HepG2 (cell line): ENCODE measurements at regions not wholly inside any gene's neighbourhood (a gene's known extent, or its start where the extent isn't known, plus 50 kb on each side); places are given as distances from the start of the nearest gene placed in this dataset.

Experiments
- ATAC-seq: fragments of 200-7000 bp; cut with Tn5 transposase; 3 replicates; pipeline ENCODE4 v1.9.1; 2020; ENCODE audit warnings: mild to moderate bottlenecking, moderate library complexity
- BruUV-seq: library from RNA; stranded (reverse); fragments of 400-500 nt; replicated peaks from 2 replicates; lab custom pipeline; 2021; lab: Mats Ljungman, UMichigan
- CTCF ChIA-PET: fragments of 300-600 bp; formaldehyde crosslinking; extraction: SDS; loops from one replicate; lab custom pipeline; 2021; ENCODE audit warnings: low total read pairs, inconsistent platforms, low intra/inter-chr PET ratio; lab: Yijun Ruan, JAX
- POLR2A ChIA-PET: fragments of 350-600 bp; sonication (Branson Sonifier 250); formaldehyde crosslinking; loops from one replicate; lab custom pipeline; 2020; ENCODE audit warnings: antibody characterized with exemption, inconsistent platforms; lab: Yijun Ruan, JAX
- DNase-seq: peaks from one replicate; pipeline ENCODE4 v3.0.0-alpha.2; 2015; ENCODE audit warnings: low spot score
- FAIRE-seq: peaks from 3 replicates; lab custom pipeline; 2011; peaks lifted over from hg19 to GRCh38; lab: Jason Lieb, UNC
- H2AFZ ChIP-seq: one replicate; pipeline ENCODE4 v1.6.1; 2011; ENCODE audit warnings: low read length, inconsistent platforms
- H3K27ac ChIP-seq: fragments of 300-600 bp; 3 replicates; pipeline ENCODE4 v1.8.0; 2011; ENCODE audit warnings: mixed run types, mild to moderate bottlenecking, mixed read lengths, low read length, inconsistent platforms; ENCODE audit not compliant: insufficient read depth; ENCODE audit errors: extremely low read length
- H3K27me3 ChIP-seq, 2 experiments: fragments of 200-600 bp in 1 of 2; 2 replicates in 1 of 2; 3 replicates in 1 of 2; pipeline versions ENCODE4 v1.6.0 to v1.8.0; 2011; ENCODE audit warnings: low read length in 2 of 2, mild to moderate bottlenecking in 2 of 2, moderate library complexity in 2 of 2, inconsistent platforms in 1 of 2; ENCODE audit not compliant: insufficient read depth in 2 of 2, control insufficient read depth in 1 of 2
- H3K36me3 ChIP-seq, 2 experiments: fragments of 200-600 bp in 1 of 2; replicated peaks in 1 of 2; 2 replicates in 1 of 2; 3 replicates in 1 of 2; pipeline versions ENCODE4 v1.5.1 to v1.8.0; 2011; ENCODE audit warnings: low read length in 2 of 2, inconsistent platforms in 1 of 2; ENCODE audit not compliant: insufficient read depth in 2 of 2, control insufficient read depth in 1 of 2
- H3K4me1 ChIP-seq: 2 replicates; pipeline ENCODE4 v1.5.1; 2012; ENCODE audit warnings: low read length, inconsistent platforms; ENCODE audit not compliant: insufficient read depth
- H3K4me2 ChIP-seq: 2 replicates; pipeline ENCODE4 v1.6.0; 2011; ENCODE audit warnings: low read depth, low read length, inconsistent platforms
- H3K4me3 ChIP-seq, 3 experiments: fragments of 200-600 bp in 1 of 3; sonication (generic), shearing (Covaris generic) in 1 of 3; replicated peaks in 1 of 3; 2 replicates each; pipeline ENCODE4 v1.5.1; 2011 to 2016; ENCODE audit warnings: low read length in 3 of 3, inconsistent platforms in 2 of 3, low read depth in 2 of 3, mild to moderate bottlenecking in 2 of 3, control low read depth in 1 of 3, mixed read lengths in 1 of 3; ENCODE audit not compliant: insufficient read depth in 1 of 3
- H3K79me2 ChIP-seq: one replicate; pipeline ENCODE4 v1.6.1; 2011; ENCODE audit warnings: low read length, inconsistent platforms; ENCODE audit not compliant: insufficient read depth
- H3K9ac ChIP-seq: 2 replicates; pipeline ENCODE4 v1.6.0; 2011; ENCODE audit warnings: mild to moderate bottlenecking, low read depth, low read length, inconsistent platforms; ENCODE audit not compliant: insufficient read depth
- H3K9me3 ChIP-seq: 2 replicates; pipeline ENCODE4 v1.5.1; 2012; ENCODE audit warnings: mild to moderate bottlenecking, low read length
- H4K20me1 ChIP-seq: 2 replicates; pipeline ENCODE4 v1.6.0; 2011; ENCODE audit warnings: inconsistent platforms, mild to moderate bottlenecking, low read length, moderate library complexity; ENCODE audit not compliant: insufficient read depth
- DMAP1 ChIP-seq: IDR thresholded peaks from 2 replicates; pipeline ENCODE4 v1.6.1; 2016
- EZH2 ChIP-seq: conservative IDR thresholded peaks from 2 replicates; pipeline ENCODE4 v1.6.1; 2012; ENCODE audit warnings: mild to moderate bottlenecking, low read depth, low read length, moderate library complexity
- HCFC1 ChIP-seq: fragments of 150-350 bp; IDR thresholded peaks from 2 replicates; pipeline ENCODE4 v1.6.1; 2014; ENCODE audit warnings: low read depth, low read length
- WGBS: methylation state at CpG from one replicate; pipeline ENCODE4 v1.1.6; 2017; ENCODE audit warnings: low lambda C conversion rate; 5-methylcytosine and 5-hydroxymethylcytosine counted together
- in situ Hi-C: cut with HindIII; loops from 2 replicates; pipeline ENCODE4 v1.10.0; 2017; ENCODE audit warnings: low pct_unique_long_range_greater_than_20kb; ENCODE audit not compliant: extremely low pct_ligation_motif_present
- intact Hi-C: fragments of 100-400 bp; cut with micrococcal nuclease; formaldehyde crosslinking; loops from one replicate; pipeline ENCODE4 v1.10.0; 2022; ENCODE audit not compliant: unreplicated experiment
- TF ChIP-seq, protein P1 (sequence below): sonication (generic); formaldehyde crosslinking; IDR thresholded peaks from 2 replicates; pipeline ENCODE4 v1.8.0; 2022; ENCODE audit warnings: missing genetic modification reagents, mild to moderate bottlenecking, moderate library complexity, borderline replicate concordance
- TF ChIP-seq, protein P2 (sequence below): sonication (generic); formaldehyde crosslinking; IDR thresholded peaks from 2 replicates; pipeline ENCODE4 v1.4.0; 2020; ENCODE audit warnings: missing genetic modification reagents, borderline replicate concordance
- TF ChIP-seq, protein P3 (sequence below): sonication (generic); formaldehyde crosslinking; IDR thresholded peaks from 2 replicates; pipeline ENCODE4 v1.4.0; 2020; ENCODE audit warnings: missing genetic modification reagents, borderline replicate concordance
- TF ChIP-seq, protein P4 (sequence below): sonication (generic); formaldehyde crosslinking; IDR thresholded peaks from 2 replicates; pipeline ENCODE4 v1.4.0; 2020; ENCODE audit warnings: mild to moderate bottlenecking, missing genetic modification reagents, borderline replicate concordance
- TF ChIP-seq, protein P5 (sequence below): sonication (generic); formaldehyde crosslinking; IDR thresholded peaks from 2 replicates; pipeline ENCODE4 v1.4.0; 2020; ENCODE audit warnings: low read depth, mild to moderate bottlenecking, missing genetic modification reagents

DNA sequence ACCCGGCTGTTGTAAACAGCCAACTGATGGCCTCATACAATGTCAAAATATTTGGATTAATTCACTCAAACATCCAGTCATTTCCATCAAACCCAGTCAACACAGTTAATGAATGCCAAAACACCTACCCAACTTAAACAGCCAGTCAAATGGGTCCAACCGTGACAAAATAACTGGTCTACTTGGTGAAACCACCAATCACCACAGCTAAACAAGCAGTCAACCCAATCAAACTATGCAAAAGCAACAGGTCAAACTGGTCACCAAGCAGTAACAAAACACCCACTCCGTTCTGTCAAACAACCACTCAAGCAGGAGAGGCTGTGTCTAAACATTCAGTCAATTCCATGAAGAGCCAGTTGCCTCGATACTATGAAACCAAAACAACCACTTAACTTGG, 119.2 kb downstream of the FOXD2 start:
- in situ Hi-C loops = no loop called here
- Histone ChIP-seq H3K4me1 (peaks cover 21% of the 10 kb centered on the region), H3K9ac (no peak overlapping the region), H3K4me3 (no peak overlapping the region), H2AFZ (no peak overlapping the region), H3K27me3 (peaks cover 0 to 12% of the 10 kb centered on the region in 2 experiments; a peak in 4 of 5 replicates), H3K36me3 (no peaks in the 10 kb centered on the region), H3K79me2 (no peaks in the 10 kb centered on the region), H4K20me1 (peaks cover 2% of the 10 kb centered on the region; the same call in 1 of the 2 replicates), H3K4me2 (no peak overlapping the region), H3K27ac (no peak overlapping the region), H3K9me3 (no peaks in the 10 kb centered on the region)
- ATAC-seq = no peak
- intact Hi-C loops = no loop called here
- FAIRE-seq = no peak
- 50% methylated on average over 4 of the region's 4 CpGs for WGBS
- CTCF ChIA-PET = no interaction called here
- POLR2A ChIA-PET = no interaction called here
- DNase-seq = no peak
- no TSS peak for BruUV-seq
- TF ChIP-seq, protein P1, sequence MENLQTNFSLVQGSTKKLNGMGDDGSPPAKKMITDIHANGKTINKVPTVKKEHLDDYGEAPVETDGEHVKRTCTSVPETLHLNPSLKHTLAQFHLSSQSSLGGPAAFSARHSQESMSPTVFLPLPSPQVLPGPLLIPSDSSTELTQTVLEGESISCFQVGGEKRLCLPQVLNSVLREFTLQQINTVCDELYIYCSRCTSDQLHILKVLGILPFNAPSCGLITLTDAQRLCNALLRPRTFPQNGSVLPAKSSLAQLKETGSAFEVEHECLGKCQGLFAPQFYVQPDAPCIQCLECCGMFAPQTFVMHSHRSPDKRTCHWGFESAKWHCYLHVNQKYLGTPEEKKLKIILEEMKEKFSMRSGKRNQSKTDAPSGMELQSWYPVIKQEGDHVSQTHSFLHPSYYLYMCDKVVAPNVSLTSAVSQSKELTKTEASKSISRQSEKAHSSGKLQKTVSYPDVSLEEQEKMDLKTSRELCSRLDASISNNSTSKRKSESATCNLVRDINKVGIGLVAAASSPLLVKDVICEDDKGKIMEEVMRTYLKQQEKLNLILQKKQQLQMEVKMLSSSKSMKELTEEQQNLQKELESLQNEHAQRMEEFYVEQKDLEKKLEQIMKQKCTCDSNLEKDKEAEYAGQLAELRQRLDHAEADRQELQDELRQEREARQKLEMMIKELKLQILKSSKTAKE (CRISPR knock-in tag) = no peak
- TF ChIP-seq, protein P2, sequence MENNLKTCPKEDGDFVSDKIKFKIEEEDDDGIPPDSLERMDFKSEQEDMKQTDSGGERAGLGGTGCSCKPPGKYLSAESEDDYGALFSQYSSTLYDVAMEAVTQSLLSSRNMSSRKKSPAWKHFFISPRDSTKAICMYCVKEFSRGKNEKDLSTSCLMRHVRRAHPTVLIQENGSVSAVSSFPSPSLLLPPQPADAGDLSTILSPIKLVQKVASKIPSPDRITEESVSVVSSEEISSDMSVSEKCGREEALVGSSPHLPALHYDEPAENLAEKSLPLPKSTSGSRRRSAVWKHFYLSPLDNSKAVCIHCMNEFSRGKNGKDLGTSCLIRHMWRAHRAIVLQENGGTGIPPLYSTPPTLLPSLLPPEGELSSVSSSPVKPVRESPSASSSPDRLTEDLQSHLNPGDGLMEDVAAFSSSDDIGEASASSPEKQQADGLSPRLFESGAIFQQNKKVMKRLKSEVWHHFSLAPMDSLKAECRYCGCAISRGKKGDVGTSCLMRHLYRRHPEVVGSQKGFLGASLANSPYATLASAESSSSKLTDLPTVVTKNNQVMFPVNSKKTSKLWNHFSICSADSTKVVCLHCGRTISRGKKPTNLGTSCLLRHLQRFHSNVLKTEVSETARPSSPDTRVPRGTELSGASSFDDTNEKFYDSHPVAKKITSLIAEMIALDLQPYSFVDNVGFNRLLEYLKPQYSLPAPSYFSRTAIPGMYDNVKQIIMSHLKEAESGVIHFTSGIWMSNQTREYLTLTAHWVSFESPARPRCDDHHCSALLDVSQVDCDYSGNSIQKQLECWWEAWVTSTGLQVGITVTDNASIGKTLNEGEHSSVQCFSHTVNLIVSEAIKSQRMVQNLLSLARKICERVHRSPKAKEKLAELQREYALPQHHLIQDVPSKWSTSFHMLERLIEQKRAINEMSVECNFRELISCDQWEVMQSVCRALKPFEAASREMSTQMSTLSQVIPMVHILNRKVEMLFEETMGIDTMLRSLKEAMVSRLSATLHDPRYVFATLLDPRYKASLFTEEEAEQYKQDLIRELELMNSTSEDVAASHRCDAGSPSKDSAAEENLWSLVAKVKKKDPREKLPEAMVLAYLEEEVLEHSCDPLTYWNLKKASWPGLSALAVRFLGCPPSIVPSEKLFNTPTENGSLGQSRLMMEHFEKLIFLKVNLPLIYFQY (CRISPR knock-in tag) = no peak
- TF ChIP-seq DMAP1 (CRISPR knock-in tag) (no peak), HCFC1 (no peak), EZH2 (no peak)
- TF ChIP-seq, protein P3, sequence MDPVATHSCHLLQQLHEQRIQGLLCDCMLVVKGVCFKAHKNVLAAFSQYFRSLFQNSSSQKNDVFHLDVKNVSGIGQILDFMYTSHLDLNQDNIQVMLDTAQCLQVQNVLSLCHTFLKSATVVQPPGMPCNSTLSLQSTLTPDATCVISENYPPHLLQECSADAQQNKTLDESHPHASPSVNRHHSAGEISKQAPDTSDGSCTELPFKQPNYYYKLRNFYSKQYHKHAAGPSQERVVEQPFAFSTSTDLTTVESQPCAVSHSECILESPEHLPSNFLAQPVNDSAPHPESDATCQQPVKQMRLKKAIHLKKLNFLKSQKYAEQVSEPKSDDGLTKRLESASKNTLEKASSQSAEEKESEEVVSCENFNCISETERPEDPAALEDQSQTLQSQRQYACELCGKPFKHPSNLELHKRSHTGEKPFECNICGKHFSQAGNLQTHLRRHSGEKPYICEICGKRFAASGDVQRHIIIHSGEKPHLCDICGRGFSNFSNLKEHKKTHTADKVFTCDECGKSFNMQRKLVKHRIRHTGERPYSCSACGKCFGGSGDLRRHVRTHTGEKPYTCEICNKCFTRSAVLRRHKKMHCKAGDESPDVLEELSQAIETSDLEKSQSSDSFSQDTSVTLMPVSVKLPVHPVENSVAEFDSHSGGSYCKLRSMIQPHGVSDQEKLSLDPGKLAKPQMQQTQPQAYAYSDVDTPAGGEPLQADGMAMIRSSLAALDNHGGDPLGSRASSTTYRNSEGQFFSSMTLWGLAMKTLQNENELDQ (CRISPR knock-in tag) = no peak
- TF ChIP-seq, protein P4, sequence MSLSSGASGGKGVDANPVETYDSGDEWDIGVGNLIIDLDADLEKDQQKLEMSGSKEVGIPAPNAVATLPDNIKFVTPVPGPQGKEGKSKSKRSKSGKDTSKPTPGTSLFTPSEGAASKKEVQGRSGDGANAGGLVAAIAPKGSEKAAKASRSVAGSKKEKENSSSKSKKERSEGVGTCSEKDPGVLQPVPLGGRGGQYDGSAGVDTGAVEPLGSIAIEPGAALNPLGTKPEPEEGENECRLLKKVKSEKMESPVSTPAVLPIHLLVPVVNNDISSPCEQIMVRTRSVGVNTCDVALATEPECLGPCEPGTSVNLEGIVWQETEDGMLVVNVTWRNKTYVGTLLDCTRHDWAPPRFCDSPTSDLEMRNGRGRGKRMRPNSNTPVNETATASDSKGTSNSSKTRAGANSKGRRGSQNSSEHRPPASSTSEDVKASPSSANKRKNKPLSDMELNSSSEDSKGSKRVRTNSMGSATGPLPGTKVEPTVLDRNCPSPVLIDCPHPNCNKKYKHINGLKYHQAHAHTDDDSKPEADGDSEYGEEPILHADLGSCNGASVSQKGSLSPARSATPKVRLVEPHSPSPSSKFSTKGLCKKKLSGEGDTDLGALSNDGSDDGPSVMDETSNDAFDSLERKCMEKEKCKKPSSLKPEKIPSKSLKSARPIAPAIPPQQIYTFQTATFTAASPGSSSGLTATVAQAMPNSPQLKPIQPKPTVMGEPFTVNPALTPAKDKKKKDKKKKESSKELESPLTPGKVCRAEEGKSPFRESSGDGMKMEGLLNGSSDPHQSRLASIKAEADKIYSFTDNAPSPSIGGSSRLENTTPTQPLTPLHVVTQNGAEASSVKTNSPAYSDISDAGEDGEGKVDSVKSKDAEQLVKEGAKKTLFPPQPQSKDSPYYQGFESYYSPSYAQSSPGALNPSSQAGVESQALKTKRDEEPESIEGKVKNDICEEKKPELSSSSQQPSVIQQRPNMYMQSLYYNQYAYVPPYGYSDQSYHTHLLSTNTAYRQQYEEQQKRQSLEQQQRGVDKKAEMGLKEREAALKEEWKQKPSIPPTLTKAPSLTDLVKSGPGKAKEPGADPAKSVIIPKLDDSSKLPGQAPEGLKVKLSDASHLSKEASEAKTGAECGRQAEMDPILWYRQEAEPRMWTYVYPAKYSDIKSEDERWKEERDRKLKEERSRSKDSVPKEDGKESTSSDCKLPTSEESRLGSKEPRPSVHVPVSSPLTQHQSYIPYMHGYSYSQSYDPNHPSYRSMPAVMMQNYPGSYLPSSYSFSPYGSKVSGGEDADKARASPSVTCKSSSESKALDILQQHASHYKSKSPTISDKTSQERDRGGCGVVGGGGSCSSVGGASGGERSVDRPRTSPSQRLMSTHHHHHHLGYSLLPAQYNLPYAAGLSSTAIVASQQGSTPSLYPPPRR (CRISPR knock-in tag) = no peak
- TF ChIP-seq, protein P5, sequence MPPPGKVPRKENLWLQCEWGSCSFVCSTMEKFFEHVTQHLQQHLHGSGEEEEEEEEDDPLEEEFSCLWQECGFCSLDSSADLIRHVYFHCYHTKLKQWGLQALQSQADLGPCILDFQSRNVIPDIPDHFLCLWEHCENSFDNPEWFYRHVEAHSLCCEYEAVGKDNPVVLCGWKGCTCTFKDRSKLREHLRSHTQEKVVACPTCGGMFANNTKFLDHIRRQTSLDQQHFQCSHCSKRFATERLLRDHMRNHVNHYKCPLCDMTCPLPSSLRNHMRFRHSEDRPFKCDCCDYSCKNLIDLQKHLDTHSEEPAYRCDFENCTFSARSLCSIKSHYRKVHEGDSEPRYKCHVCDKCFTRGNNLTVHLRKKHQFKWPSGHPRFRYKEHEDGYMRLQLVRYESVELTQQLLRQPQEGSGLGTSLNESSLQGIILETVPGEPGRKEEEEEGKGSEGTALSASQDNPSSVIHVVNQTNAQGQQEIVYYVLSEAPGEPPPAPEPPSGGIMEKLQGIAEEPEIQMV = no peak
